ENCODE measurements at regions not wholly inside any gene's neighbourhood (a gene's known extent, or its start where the extent isn't known, plus 50 kb on each side); places are given as distances from the start of the nearest gene placed in this dataset.
"Not testable (repeated sequence)": the region's sequence is repeated elsewhere in the genome, so short reads cannot be mapped to it uniquely, and the experiment has no call there.

GRCh38 chr9:31588756-31589155 is 795.7 kb upstream of the ACO1 start:
- intact Hi-C loops (cut with DNase I): no loop called here
- DNase-seq: no peak
- Histone ChIP-seq H3K36me3 (no peaks in the 10 kb centered on the region), H3K4me3 (no peak overlapping the region), H3K9me3 (no peaks in the 10 kb centered on the region), H3K27ac (no peak overlapping the region), H3K4me1 (no peaks in the 10 kb centered on the region), H3K27me3 (no peaks in the 10 kb centered on the region)
- no peak for TF ChIP-seq EP300 (IDR thresholded peaks at IDR 0.05)
- TF ChIP-seq POLR2AphosphoS5 (IDR thresholded peaks at IDR 0.05): no peak
- TF ChIP-seq, protein P1, sequence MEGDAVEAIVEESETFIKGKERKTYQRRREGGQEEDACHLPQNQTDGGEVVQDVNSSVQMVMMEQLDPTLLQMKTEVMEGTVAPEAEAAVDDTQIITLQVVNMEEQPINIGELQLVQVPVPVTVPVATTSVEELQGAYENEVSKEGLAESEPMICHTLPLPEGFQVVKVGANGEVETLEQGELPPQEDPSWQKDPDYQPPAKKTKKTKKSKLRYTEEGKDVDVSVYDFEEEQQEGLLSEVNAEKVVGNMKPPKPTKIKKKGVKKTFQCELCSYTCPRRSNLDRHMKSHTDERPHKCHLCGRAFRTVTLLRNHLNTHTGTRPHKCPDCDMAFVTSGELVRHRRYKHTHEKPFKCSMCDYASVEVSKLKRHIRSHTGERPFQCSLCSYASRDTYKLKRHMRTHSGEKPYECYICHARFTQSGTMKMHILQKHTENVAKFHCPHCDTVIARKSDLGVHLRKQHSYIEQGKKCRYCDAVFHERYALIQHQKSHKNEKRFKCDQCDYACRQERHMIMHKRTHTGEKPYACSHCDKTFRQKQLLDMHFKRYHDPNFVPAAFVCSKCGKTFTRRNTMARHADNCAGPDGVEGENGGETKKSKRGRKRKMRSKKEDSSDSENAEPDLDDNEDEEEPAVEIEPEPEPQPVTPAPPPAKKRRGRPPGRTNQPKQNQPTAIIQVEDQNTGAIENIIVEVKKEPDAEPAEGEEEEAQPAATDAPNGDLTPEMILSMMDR (IDR thresholded peaks at IDR 0.05): no peak
- no peak for TF ChIP-seq POLR2A (IDR thresholded peaks at IDR 0.05)

DNA sequence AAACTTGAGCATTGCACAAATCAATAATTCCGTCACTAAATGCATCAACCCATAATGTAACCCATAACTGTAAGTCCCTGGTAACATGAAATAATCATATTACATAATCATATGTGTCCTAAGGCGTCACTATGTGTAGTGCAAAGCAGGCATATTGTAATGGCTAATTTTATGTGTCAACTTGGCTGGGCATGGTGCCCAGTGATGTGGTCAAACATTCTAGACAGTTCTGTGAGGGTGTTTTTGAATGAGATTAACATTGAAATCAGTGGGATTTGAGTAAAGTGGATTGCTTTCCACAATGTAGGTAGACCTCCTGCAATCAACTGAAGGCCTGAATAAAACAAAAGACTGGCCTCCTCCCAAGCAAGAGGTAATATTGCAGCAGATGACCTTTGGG is 794.4 kb upstream of the ACO1 start:
- intact Hi-C loops (cut with DNase I): no loop called here
- TF ChIP-seq, protein P1 (IDR thresholded peaks at IDR 0.05): no peak
- TF ChIP-seq POLR2AphosphoS5 (IDR thresholded peaks at IDR 0.05): no peak
- TF ChIP-seq POLR2A (IDR thresholded peaks at IDR 0.05): no peak
- TF ChIP-seq EP300 (IDR thresholded peaks at IDR 0.05): no peak

DNA sequence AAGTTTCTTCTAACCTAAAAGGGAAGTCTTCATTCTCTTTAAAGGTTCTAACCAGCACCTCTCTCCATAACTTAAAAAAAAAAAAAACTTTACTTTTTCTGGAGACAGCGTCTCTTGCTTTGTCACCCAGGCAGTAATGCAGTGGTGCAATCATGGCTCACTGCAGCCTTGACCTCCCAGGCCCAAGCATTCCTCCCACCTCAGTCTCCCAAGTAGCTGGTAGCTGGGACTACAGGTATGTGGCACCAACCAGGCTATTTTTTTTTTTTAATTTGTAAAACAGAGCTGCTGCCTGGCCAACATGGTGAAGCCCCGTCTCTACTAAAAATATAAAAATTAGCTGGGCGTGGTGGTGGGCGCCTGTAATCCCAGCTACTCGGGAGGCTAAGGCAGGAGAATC is 787.4 kb upstream of the ACO1 start:
- H3K4me3 ChIP-seq; H3K36me3 ChIP-seq; intact Hi-C loops (cut with DNase I); H3K27ac ChIP-seq; H3K4me1 ChIP-seq; H3K27me3 ChIP-seq; DNase-seq; H3K9me3 ChIP-seq: not testable (repeated sequence)
- WGBS, 2 donors: 86 to 88% methylated on average over 5 of the region's 5 CpGs

More for the DNA sequence above, 794.4 kb upstream of the ACO1 start:
- no peaks in the 10 kb centered on the region for H3K36me3 ChIP-seq
- WGBS, 2 donors: 73 to 86% methylated on average over 2 of the region's 2 CpGs
- H3K27ac ChIP-seq: no peak overlapping the region
- no peak overlapping the region for H3K4me3 ChIP-seq
- DNase-seq: no peak
- H3K27me3 ChIP-seq: no peaks in the 10 kb centered on the region
- no peaks in the 10 kb centered on the region for H3K9me3 ChIP-seq
- H3K4me1 ChIP-seq: no peaks in the 10 kb centered on the region

GRCh38 chr9:31597977-31598376 is 786.5 kb upstream of the ACO1 start:
- TF ChIP-seq EP300 (IDR thresholded peaks at IDR 0.05) (no peak), POLR2A (IDR thresholded peaks at IDR 0.05) (no peak), POLR2AphosphoS5 (IDR thresholded peaks at IDR 0.05) (no peak)
- TF ChIP-seq, protein P1 (IDR thresholded peaks at IDR 0.05): no peak
- H3K27ac ChIP-seq: no peak overlapping the region
- intact Hi-C loops (cut with DNase I): no loop called here
- H3K9me3 ChIP-seq: no peaks in the 10 kb centered on the region
- H3K36me3 ChIP-seq: no peaks in the 10 kb centered on the region
- H3K27me3 ChIP-seq: no peaks in the 10 kb centered on the region
- DNase-seq: no peak
- no peaks in the 10 kb centered on the region for H3K4me1 ChIP-seq
- H3K4me3 ChIP-seq: no peak overlapping the region

DNA sequence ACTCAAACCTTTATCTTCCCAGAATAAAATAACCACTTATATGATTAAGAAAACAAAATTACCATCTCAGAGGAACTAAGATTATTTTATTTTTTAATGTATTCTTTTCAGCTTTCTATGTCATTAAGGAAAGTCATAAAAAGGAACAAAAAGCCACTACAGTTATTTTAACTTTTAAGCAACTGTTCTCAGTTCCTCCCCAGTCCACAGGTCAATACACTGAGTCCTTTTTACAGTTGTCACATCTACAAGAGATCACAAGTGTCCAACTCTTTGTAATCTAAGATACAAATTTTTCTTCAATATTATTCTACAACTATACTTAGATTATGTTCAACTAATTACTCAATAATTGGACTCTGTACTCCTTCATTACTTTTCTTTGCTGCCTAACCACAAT is 782.8 kb upstream of the ACO1 start:
- Histone ChIP-seq H3K4me1 (no peaks in the 10 kb centered on the region), H3K9me3 (no peaks in the 10 kb centered on the region), H3K4me3 (no peak overlapping the region), H3K27ac (no peak overlapping the region), H3K36me3 (no peaks in the 10 kb centered on the region), H3K27me3 (no peaks in the 10 kb centered on the region)
- DNase-seq: no peak
- intact Hi-C loops (cut with DNase I): no loop called here
- TF ChIP-seq EP300 (IDR thresholded peaks at IDR 0.05) (no peak), POLR2A (IDR thresholded peaks at IDR 0.05) (no peak), POLR2AphosphoS5 (IDR thresholded peaks at IDR 0.05) (no peak)
- TF ChIP-seq, protein P1 (IDR thresholded peaks at IDR 0.05): no peak

Data from sigmoid colon (tissue), 6 donors.